GM20000 (cell line): ENCODE measurements at regions not wholly inside any gene's neighbourhood (a gene's known extent, or its start where the extent isn't known, plus 50 kb on each side); places are given as distances from the start of the nearest gene placed in this dataset.

ENCODE experiments used
- DNase-seq: peaks from one replicate; pipeline ENCODE4 v3.0.0; 2012; ENCODE audit warnings: low spot score
- CTCF ChIP-seq: IDR thresholded peaks from 2 replicates; pipeline ENCODE4 v1.5.1; 2012; ENCODE audit warnings: mild to moderate bottlenecking, control low read depth; ENCODE audit errors: extremely low read depth, missing control alignments

- no peak for TF ChIP-seq CTCF
- no peak for DNase-seq
These were observed 70.2 kb downstream of the RND3 start for GRCh38 chr2:150417278-150417677.

GRCh38 chr2:150415022-150415421 is 72.4 kb downstream of the RND3 start:
- no peak for DNase-seq
- TF ChIP-seq CTCF, result no peak

GRCh38 chr2:150413910-150414309 is 73.6 kb downstream of the RND3 start:
- no peak for TF ChIP-seq CTCF
- no peak for DNase-seq

GRCh38 chr2:150413366-150413765 is 74.1 kb downstream of the RND3 start:
- no peak for DNase-seq
- no peak for TF ChIP-seq CTCF

GRCh38 chr2:150410809-150411208 is 76.7 kb downstream of the RND3 start:
- no peak for TF ChIP-seq CTCF
- no peak for DNase-seq

GRCh38 chr2:150409196-150409595 is 78.3 kb downstream of the RND3 start:
- no peak for DNase-seq
- no peak for TF ChIP-seq CTCF

GRCh38 chr2:150404147-150404546 is 83.3 kb downstream of the RND3 start:
- DNase-seq, result no peak
- no peak for TF ChIP-seq CTCF

- DNase-seq, result peak; percentile 7
- TF ChIP-seq CTCF, result no peak
These were observed 84.0 kb downstream of the RND3 start for GRCh38 chr2:150403457-150403856.
